Stimulated activated CD4-positive, alpha-beta T cell treated with anti-CD3 and anti-CD28 coated beads, Interleukin-4, amount 100 ng/mL, for 1 hour (primary cell): ENCODE measurements at regions not wholly inside any gene's neighbourhood (a gene's known extent, or its start where the extent isn't known, plus 50 kb on each side); places are given as distances from the start of the nearest gene placed in this dataset.
"Not testable (repeated sequence)": the region's sequence is repeated elsewhere in the genome, so short reads cannot be mapped to it uniquely, and the experiment has no call there.

Experiments used
- DNase-seq: peaks from one replicate; pipeline ENCODE4 v3.0.0-alpha.2; 2020

DNA sequence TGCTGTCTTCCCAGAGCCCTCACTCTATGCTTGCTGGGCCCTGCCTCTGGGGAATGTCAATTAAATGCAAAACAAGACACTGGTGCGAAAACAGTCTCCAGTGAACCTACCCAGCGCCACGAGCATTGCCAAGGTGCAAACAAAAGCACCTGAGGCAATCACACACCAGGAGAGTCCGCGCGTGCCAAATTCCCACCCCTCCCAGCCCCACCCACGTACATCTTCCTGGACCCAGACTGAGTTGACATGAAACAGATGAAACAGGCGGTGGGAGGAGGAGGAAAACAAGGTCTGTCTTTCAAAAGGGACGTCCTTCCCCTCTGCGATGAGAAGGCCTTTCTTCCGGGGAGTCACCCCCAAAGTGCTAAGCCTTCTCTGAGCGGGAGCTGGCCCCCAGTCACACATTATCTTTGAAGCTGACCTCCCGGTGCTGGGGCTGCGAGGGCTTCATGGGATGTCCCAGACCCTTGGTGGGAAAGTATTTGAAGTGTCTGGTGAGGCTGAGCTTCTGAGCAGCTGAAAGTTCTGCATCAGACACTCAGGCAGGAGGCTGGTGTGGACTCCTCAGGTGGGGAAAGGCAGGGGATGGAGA, 200.4 kb downstream of the AXIN2 start:
- no peak for DNase-seq

DNA sequence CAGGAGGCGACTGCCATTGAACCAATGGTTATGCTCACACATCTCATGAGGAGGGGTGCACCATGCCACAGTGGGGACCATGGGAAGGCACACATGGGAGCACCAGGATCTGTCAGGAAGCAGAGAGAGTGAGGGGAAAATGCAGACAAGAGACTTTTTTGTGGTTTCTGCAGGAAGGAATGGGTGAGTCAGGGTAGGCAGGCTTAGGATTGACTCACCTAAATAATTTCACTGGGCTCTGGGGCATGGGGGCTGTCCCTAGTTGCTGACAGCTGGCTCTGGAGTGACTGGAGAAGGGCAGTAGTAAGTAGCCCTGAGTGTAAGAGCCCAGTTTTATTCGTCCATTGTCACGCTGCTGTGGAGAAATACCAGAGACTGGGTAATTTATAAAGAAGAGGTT, 202.4 kb downstream of the AXIN2 start:
- peak; percentile 6 for DNase-seq

DNA sequence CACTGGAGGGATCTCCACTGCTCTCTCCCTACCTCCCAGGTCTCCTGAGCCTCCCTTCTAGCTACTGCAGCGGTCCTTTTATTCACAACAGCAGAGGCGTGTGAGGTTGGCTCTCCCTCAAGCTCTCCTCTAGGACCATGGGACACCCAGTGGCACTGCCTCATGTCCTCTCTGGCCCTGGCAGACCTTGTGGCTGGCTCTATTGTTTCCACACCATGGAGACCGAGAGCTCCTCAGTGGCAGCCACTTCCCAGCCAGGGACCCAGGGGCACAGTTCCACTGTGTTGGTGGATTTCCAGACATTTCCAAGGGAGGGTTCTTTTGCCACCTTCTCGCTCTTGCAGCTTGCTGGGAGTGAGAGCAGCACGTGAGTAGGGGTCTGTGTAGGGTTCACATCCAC, 204.9 kb downstream of the AXIN2 start:
- DNase-seq: no peak

DNA sequence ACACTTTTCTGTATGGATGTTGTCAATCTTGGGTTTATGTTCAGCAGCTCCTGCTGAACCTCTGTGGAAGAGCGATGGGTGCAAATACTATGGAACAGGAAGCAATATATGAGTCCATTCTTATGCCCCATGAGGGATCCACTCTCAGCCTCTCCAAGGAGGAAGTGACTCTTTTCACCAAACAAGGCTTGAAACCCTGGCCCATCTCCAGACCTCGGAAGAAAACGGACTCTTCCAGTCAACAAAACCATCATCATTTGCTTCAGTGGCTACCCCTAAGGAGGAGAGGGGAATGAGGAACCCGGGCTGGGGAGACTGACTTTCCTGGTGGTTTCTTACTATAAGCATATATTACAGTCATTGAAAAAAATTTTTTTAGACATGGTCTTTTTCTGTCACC, 206.2 kb downstream of the AXIN2 start:
- no peak for DNase-seq

DNA sequence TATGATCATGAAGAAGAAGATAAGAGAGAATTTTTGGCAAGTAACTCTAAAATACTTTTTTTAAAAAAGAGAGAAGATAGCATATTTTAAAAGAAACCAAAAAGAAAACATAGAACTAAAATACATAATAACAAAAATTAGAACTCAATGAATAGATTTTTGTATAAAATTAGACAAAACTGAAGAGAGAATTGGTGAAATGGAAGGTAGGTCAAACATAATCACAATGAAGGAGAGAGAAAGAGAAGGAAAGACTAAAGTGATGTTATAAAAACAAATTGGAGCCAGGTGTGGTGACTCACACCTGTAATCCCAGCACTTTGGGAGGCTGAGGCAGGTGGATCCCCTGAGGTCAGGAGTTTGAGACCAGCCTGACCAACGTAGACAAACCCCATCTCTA, 211.5 kb downstream of the AXIN2 start:
- DNase-seq: no peak

DNA sequence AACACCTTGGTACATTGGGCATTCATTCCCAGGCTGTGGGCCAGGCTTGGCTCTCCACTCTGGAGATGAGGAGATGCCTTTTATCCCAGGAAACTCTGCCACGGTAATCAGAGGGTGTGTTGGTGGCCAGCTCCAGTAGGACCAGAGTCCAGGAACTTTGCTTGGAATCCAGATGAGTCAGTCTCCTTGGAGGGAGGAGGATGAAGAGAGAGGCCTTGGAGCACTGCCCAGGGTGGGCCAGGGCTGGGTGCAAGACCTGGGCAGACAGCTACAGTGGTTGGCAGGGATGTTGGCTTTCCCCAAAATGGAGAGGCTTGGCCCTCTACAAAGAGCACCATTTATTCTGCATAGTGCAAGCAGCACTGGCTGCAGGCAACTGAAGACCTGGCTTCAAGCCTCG, 209.0 kb downstream of the RGS9 start:
- no peak for DNase-seq

DNA sequence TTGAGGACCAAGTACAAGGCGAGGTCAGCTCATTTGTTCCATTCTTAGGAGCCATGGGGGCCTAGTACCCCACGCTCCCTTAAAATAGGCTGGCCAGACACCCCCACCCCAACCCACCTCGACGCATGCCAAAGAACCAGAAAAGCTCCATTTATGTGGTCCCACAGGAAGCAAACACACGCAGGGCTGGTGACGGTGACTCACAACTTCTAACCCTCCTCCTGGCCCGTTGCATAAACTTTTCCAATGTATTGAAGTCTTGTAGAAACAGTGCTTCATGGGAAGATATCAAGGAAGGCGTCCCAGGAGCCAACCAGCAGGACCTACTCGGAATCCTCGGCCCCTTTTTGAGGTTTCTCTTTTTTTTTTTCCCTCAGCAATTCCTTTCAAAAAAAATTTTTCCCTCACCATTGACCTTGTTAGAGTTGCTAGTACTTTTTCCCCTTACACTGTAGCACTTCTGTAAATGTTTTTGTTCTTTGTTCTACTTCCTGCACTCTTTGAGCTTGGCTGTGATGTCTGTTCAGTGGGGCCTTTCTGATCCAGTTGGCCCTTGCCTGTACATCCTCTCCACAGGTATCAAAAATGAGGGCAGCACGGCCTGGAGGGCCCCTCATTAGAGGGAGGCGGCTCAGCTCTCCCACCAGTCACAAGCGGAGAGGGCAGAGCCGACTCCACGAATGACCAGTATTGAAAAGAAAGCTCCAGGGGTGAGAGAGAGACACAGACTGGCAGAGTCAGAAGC, 208.3 kb downstream of the RGS9 start:
- DNase-seq: peak; percentile 12

DNA sequence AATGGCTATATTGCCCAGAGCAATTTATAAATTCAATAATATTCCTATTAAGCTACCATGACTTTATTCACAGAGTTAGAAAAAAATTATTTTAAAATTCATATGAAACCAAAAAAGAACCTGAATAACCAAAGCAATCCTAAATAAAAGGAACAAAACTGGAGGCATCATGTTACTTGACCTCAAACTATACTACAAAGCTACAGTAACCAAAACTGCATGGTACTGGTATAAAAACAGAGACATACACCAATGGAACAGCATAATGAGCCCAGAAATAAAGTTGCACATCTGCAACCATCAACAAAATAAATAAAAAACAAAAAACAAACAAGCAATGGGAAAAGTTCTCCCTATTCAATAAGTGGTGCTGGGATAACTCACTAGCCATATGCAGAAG, 203.2 kb downstream of the RGS9 start:
- no peak for DNase-seq

DNA sequence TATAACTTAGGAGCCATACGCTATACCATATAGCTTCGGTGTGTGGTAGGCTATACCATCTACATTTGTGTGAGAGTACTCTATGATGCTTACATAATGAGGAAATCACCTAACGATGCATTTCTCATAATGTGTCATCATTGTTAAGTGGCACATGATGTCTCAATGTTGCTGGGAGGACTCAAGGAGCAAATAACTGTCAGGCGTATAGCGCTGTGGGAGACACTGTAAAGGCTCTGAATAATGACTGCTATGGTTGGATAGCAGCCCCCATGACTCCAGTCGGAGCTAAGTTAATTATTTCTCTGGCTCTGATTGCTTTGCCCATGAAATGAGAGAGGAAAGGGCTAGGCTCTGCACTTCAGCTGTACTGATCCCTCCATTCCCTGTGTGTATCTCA, 197.2 kb downstream of the RGS9 start:
- no peak for DNase-seq

DNA sequence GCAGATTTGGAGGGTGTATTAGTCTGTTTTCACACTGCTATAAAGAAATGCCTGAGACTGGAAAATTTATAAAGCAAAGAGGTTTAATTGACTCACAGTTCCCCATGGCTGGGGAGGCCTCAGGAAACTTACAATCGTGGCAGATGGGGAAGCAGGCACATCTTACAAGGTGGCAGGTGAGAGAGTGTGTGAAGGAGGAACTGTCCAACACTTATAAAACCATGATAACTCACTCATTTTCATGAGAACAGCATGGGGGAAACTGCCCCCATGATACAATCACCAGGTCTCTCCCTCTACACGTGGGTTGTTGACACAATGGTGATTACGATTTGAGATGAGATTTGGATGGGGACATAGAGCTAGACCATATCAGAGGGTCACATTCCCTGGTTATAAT, 195.6 kb downstream of the RGS9 start:
- no peak for DNase-seq

DNA sequence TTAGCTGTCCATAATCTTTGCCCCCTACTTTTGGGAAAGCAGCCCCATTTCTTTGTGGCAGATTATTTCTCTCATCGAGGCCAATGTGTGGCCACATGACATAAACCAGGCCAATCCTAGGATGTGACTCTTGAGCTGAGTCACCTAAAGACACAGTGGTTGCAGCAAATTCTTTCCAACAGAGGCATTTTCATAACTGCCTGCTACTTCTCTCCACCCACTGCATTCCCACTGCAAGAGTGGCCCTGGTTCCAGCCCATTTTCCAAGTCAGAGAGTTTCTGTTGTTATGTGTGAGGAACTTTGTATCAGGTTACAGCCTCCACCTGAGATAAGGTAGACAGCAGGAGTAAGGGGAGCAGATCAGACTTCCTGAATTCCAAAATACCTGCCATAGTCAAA, 195.2 kb downstream of the RGS9 start:
- DNase-seq: no peak

DNA sequence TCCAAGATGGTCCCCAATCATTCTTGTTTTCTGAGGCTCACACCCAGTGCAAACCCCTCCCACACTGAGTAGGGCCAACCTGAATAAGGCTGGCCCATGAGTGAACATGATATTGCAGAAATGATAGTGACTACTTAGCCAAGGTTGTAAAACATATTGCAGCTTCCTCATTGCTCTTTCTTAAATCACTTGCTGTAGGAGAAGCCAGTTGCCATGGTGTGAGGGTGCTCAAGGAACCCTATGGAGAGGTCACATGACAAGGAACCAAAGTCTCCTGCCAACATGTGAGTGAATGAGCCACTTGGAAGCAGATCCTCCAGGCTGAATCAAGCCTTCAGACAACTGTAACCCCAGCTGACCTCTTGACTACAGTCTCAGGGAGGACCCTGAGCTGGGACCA, 191.4 kb downstream of the RGS9 start:
- DNase-seq: no peak

DNA sequence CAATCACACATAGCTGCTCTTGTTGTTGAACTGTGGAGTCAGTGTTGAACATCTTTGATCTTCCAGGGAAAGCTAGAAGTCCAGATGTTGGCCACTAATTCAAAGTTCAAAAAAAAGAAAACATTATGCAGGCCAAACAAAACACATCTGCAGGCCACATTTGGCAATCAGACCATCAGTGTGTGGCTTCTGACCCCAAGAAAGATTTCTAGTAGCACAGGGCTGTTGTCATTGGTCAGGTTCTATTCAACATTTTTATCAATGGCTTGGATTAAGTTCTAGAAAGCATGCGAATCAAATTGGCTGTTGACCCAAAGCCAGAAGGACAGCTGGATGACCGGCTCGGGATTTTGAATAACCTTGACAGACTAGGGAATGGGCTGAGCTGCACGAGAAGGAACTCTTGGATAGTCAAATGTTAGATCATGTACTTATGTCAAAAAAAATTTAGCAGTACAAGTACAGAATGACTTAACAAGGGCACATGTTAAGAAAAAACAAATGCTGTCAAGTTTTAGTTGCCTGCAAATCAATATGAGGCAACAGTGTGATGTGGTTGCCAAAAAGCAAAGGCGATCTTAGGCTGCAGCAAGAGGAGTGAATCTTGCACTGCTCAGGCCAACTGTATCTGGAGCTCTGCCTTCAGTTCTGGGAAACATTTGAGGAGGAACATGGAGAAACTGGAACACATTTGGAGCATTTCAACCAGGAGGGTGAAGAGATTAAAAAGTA, 187.6 kb downstream of the RGS9 start:
- no peak for DNase-seq

DNA sequence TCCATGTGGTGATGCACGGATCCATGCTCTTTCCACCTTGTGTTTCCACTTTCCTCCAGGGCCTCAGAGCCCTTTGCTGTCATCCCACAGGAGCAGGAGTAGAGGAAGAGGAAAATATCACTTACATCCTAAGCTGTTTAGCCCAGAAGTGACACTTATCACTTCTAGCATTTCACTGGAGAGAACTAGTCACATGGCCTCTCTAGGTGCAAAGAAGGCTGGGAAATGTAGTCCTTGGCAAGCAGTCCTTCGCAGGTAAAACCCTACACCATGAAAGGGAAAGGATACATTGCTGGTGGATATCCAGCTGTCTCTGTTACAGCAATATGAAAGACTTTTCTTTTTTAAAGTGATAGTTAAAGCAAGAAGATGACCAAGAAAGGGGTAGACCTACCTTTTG, 185.9 kb downstream of the RGS9 start:
- no peak for DNase-seq

DNA sequence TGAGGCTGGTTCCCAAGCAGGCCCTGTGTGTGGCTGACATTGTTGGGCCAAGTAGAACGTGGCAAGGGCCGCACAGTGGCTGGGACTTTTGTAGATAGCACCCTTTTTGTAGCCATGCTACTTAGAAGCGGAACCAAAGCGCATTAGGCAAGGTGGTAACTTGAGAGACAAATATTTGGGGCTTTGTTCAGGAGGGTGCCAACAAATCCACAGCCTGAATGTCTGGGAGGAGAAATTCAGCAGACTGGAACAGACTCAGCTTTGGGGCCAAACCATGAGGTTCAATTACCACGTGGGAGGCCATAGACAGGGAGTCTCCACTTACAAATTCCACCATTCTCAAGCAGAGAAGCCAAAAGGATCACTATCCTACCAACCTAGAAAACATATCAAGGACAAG, 183.7 kb downstream of the RGS9 start:
- no peak for DNase-seq

DNA sequence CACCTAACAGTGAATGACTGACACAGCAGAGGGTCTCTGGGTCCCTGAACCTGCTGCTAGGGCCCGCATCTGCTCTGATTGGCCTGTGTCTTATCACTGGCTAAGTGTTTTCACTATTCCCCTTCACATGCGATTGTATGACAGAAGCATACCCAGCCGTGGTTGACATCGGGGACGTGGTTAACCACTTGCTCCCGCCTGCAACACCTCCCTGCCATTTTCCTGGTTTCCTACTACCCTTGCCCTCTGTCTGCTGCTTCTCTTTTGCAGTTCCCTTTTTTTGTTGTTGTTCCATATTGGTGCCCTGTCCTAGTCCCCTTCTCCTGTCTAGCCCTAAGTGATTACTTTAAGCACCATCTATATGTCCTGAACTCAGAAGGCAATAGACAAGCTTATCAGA, 177.0 kb downstream of the RGS9 start:
- no peak for DNase-seq

DNA sequence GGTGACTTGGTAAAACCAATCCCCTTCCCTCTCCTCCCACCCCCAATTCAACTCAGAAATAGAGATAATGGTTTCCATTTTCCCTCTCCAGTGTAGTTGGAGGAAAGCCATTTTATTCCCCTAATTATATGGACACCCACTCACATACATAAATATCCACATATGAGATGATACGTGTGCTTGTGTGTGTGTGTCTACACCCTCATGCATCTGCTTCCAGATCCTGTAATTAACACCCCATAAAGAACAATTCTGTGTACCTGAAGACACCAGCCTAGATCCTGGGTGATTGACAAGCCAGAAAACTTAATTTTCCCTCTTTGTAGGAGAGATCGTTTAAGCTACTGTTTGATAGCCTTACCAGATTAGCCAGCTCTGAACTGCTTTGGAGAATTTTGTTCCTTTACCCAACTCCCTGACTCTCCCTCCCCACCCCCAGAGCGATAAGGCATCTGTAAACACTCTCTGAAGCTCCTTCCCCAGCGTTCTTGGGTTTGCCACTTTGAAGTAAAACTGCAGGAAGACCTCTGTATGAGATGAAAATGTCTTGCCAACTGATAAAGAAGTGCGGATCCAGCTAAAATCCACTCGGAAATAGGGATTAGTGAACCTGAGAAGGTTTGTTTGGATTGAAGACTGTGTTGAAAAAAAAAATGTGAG, 175.7 kb downstream of the RGS9 start:
- DNase-seq: no peak

DNA sequence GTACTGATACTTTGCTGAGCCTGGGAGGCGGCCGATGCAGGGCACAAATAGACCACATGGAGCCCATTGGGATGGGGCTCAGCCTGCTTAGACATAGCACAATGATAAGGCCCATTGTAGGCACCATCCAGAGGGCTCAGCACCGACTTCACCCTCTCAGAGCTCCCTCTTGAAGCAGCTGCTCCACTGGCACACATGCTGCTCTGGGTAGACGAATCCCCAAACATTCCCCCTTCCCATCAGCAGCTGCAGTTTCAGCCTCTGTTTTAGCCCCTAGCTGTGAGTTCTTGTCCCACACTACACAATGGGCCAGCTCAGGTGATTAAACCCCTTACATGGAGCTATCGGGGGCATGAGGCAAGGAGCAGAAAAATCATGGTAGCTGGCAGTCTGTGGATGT, 174.1 kb downstream of the RGS9 start:
- DNase-seq: no peak

DNA sequence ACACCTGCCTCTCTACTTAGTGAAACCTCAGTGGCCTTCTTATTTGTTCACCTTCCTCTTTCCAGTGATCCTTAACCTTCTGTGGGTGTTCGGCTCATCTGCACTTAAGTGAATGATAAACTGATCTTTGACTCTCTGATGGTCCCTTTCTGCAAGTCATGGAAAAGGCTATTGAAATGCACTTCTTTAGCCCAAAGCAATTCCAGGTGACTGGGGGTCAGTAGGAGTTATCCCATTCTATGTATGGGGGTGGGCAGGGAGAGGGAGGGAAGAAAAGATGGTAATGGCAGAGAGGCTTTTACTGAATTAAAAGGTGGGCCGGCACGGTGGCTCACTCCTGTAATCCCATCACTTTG, 170.8 kb downstream of the RGS9 start:
- no peak for DNase-seq

DNA sequence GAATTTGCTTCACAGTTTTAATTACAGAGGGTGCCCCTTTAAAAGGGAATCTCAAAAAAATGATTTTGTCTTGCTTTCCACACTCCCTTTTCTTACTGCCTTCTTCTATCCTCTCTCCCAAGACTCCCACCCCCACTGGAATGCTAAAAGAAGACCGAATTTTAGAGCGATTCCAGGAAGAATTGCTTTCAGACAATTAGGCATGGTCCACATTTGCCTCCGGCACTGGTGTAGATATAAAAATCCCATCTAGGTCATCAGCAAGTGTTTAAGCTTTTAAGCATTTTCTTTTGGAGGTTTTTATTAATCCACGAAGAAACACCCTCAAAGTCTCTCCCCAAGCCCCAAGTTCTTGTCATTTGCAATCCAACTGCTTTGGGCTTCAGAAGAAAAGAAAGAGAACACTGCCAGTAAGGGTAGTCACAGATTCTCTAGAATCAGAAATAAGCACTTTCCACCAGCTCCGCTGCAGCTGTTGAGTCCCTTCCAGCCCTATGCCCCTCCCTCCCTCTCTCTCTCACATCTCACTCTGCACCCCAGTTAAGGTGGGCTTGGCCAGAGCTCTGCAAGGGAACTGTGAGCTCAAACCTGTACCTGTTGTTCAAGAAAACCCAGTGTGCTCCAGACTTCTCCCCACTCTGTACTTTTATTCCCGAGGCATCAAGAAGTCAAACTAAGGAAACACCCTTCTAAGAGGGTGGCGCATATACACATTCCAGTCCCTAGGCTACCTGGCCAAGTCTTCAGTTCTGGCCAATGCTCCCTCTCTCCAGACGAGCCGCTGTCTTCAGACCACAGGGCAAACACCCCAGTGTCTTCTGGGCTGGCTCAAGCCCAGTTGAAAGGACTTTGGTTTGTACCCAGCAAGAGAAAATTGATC, 170.2 kb downstream of the RGS9 start:
- DNase-seq: no peak

DNA sequence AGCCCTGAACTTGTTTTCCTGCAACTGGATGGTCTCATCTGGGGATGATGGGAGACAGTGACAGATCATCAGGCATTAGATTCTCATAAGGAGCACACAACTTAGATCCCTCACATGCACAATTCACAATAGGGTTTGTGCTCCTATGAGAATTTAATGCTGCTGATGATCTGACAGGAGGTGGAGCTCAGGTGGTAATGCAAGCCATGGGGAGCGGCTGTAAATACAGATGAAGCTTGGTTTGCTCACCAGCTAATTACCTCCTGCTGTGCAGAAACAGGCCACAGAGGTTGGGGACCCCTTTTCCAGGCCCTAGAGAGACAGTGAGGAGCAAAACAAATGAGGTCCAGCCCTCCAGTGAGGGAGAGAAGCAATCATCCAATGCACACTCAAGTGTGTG, 168.6 kb downstream of the RGS9 start:
- no peak for DNase-seq

DNA sequence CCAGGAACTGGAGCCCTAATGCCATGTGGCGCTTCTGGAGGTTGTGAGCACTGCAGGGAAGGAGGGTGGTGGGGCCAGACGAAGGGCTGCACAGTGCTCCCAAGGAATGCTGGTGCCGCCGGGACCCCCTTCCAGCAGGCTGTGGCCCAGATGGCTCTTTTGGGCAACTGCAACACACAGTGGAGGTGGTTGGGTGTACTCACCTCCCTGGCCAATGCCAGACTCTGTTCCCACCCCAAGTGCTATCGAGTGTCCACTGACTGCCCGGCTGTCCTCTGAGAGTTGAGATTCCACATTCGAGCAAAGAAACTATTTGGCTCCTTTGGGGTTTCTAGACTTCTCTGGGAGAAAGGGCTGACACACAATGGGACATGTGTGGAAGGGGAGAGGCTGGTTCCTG, 167.9 kb downstream of the RGS9 start:
- no peak for DNase-seq

DNA sequence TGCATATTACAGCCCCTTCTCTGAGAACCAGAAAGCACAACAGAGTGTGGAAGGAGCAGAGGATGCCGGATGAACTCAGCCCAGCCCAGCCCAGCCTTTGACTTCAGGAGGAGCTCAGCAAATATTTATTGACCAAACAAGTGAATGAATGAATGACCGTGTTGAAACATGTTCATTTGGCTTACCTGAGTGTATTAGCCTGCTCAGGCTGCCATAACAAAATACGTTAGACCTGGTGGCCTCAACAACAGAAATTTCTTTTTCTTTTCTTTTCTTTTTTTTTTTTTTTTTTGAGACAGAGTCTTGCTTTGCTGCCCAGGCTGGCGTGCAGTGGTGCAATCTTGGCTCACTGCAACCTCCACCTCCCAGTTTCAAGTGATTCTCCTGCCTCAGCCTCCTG, 164.7 kb downstream of the RGS9 start:
- DNase-seq: not testable (repeated sequence)
